ENCODE measurements at regions not wholly inside any gene's neighbourhood (a gene's known extent, or its start where the extent isn't known, plus 50 kb on each side); places are given as distances from the start of the nearest gene placed in this dataset.
"Not testable (repeated sequence)": the region's sequence is repeated elsewhere in the genome, so short reads cannot be mapped to it uniquely, and the experiment has no call there.

GRCh38 chr11:81253244-81253643, 1480.4 kb downstream of the FAM181B start:
- Mint-ChIP-seq H3K4me3 (ENCODE audit: unreplicated experiment) (no peak overlapping the region), H3K27me3 (ENCODE audit: unreplicated experiment) (no peaks in the 10 kb centered on the region), H3K9me3 (ENCODE audit: unreplicated experiment) (no peaks in the 10 kb centered on the region), H3K36me3 (ENCODE audit: low read depth, unreplicated experiment) (no peaks in the 10 kb centered on the region), H3K4me1 (ENCODE audit: unreplicated experiment) (no peaks in the 10 kb centered on the region), H3K27ac (ENCODE audit: unreplicated experiment) (no peak overlapping the region)
- DNase-seq (ENCODE audit: low spot score) = no peak
- no peak for TF ChIP-seq CTCF (IDR thresholded peaks at IDR 0.05; ENCODE audit: unreplicated experiment)

- Mint-ChIP-seq H3K4me1 (ENCODE audit: unreplicated experiment) (no peaks in the 10 kb centered on the region), H3K36me3 (ENCODE audit: low read depth, unreplicated experiment) (no peaks in the 10 kb centered on the region), H3K27me3 (ENCODE audit: unreplicated experiment) (no peaks in the 10 kb centered on the region), H3K4me3 (ENCODE audit: unreplicated experiment) (no peak overlapping the region), H3K27ac (ENCODE audit: unreplicated experiment) (no peak overlapping the region), H3K9me3 (ENCODE audit: unreplicated experiment) (no peaks in the 10 kb centered on the region)
- no peak for DNase-seq (ENCODE audit: low spot score)
- no peak for TF ChIP-seq CTCF (IDR thresholded peaks at IDR 0.05; ENCODE audit: unreplicated experiment)
Measured at GRCh38 chr11:81246941-81247340, 1486.7 kb downstream of the FAM181B start.

GRCh38 chr11:81245791-81246190, 1487.9 kb downstream of the FAM181B start:
- H3K4me1 Mint-ChIP-seq (ENCODE audit: unreplicated experiment) = no peaks in the 10 kb centered on the region
- no peaks in the 10 kb centered on the region for H3K27me3 Mint-ChIP-seq (ENCODE audit: unreplicated experiment)
- H3K4me3 Mint-ChIP-seq (ENCODE audit: unreplicated experiment) = no peak overlapping the region

GRCh38 chr11:81241672-81242275, 1491.9 kb downstream of the FAM181B start:
- Mint-ChIP-seq H3K9me3 (ENCODE audit: unreplicated experiment) (no peaks in the 10 kb centered on the region), H3K27me3 (ENCODE audit: unreplicated experiment) (no peaks in the 10 kb centered on the region), H3K36me3 (ENCODE audit: low read depth, unreplicated experiment) (no peaks in the 10 kb centered on the region), H3K27ac (ENCODE audit: unreplicated experiment) (no peak overlapping the region), H3K4me3 (ENCODE audit: unreplicated experiment) (no peak overlapping the region), H3K4me1 (ENCODE audit: unreplicated experiment) (no peaks in the 10 kb centered on the region)
- TF ChIP-seq CTCF (IDR thresholded peaks at IDR 0.05; ENCODE audit: unreplicated experiment) = no peak
- no peak for DNase-seq (ENCODE audit: low spot score)

More at GRCh38 chr11:81245791-81246190, 1487.9 kb downstream of the FAM181B start:
- no peak for DNase-seq (ENCODE audit: low spot score)
- Mint-ChIP-seq H3K36me3 (ENCODE audit: low read depth, unreplicated experiment) (no peaks in the 10 kb centered on the region), H3K9me3 (ENCODE audit: unreplicated experiment) (no peaks in the 10 kb centered on the region), H3K27ac (ENCODE audit: unreplicated experiment) (no peak overlapping the region)
- no peak for TF ChIP-seq CTCF (IDR thresholded peaks at IDR 0.05; ENCODE audit: unreplicated experiment)

GRCh38 chr11:81237139-81237538, 1496.5 kb downstream of the FAM181B start:
- no peaks in the 10 kb centered on the region for H3K36me3 Mint-ChIP-seq (ENCODE audit: low read depth, unreplicated experiment)
- H3K27ac Mint-ChIP-seq (ENCODE audit: unreplicated experiment) = no peak overlapping the region
- DNase-seq (ENCODE audit: low spot score) = peak; percentile 32
- H3K4me1 Mint-ChIP-seq (ENCODE audit: unreplicated experiment) = no peaks in the 10 kb centered on the region
- H3K4me3 Mint-ChIP-seq (ENCODE audit: unreplicated experiment) = no peak overlapping the region
- no peaks in the 10 kb centered on the region for H3K27me3 Mint-ChIP-seq (ENCODE audit: unreplicated experiment)
- no peaks in the 10 kb centered on the region for H3K9me3 Mint-ChIP-seq (ENCODE audit: unreplicated experiment)
- TF ChIP-seq CTCF (IDR thresholded peaks at IDR 0.05; ENCODE audit: unreplicated experiment) = peak; percentile 49

GRCh38 chr11:81227409-81227808, 1506.3 kb downstream of the FAM181B start:
- not testable (repeated sequence) for DNase-seq (ENCODE audit: low spot score); H3K27me3 Mint-ChIP-seq (ENCODE audit: unreplicated experiment); H3K9me3 Mint-ChIP-seq (ENCODE audit: unreplicated experiment); H3K36me3 Mint-ChIP-seq (ENCODE audit: low read depth, unreplicated experiment); H3K4me3 Mint-ChIP-seq (ENCODE audit: unreplicated experiment); H3K4me1 Mint-ChIP-seq (ENCODE audit: unreplicated experiment); H3K27ac Mint-ChIP-seq (ENCODE audit: unreplicated experiment)
